ENCODE measurements at regions not wholly inside any gene's neighbourhood (a gene's known extent, or its start where the extent isn't known, plus 50 kb on each side); places are given as distances from the start of the nearest gene placed in this dataset.

DNA sequence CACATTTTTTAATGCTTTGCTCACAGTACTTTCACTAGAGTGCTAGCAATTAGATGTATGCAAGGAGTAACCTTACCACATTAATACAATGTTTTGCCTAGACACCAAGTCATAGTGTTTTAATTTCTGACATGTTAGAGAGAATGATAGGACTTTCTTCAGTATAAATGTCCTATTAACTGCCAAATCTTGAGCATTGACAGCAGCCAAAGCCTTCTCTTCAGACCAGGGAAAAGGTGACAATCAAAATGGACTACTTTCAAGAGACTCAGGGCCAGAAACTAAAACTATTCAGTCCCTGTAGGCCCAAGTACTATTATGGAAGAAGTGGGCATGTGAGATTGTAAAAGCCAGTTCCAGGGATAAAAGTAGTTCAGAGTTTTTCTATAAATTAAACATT is 201.4 kb upstream of the PCDH15 start:
- H3K27ac Mint-ChIP-seq: no peak overlapping the region
- H3K9me3 Mint-ChIP-seq (ENCODE audit: low read depth): peaks cover 19% of the 10 kb centered on the region
- H3K4me1 Mint-ChIP-seq (ENCODE audit: low read depth): no peaks in the 10 kb centered on the region
- no peak overlapping the region for H3K4me3 Mint-ChIP-seq (ENCODE audit: low read depth)
- no peaks in the 10 kb centered on the region for H3K27me3 Mint-ChIP-seq
- no peak for TF ChIP-seq CTCF (IDR thresholded peaks at IDR 0.05; ENCODE audit: unreplicated experiment)
- no peaks in the 10 kb centered on the region for H3K36me3 Mint-ChIP-seq (ENCODE audit: insufficient read depth)
- no peak for DNase-seq (ENCODE audit: low spot score, unreplicated experiment)

DNA sequence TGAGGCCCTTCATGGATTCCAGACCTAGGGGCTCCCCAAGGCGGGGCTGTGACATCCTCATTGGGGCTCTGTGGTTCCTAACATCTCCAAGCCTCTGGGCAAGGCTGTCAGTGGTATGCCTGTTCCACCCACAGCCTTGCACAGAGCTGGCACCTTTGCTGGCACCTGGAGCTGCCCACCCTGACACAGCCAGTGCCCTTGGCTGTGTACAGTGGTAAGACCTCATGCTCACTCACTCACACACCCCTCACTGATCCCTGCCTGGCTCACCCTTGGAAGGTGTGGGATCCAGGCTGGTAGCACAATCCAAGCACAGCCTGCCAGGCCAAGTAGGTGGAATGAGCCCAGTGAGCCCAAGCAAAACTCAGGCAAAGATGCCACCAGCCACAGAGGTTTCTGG is 200.4 kb upstream of the PCDH15 start:
- no peak for DNase-seq (ENCODE audit: low spot score, unreplicated experiment)
- Mint-ChIP-seq H3K4me3 (ENCODE audit: low read depth) (no peak overlapping the region), H3K9me3 (ENCODE audit: low read depth) (peaks cover 19% of the 10 kb centered on the region), H3K36me3 (ENCODE audit: insufficient read depth) (no peaks in the 10 kb centered on the region), H3K4me1 (ENCODE audit: low read depth) (no peaks in the 10 kb centered on the region), H3K27ac (no peak overlapping the region), H3K27me3 (no peaks in the 10 kb centered on the region)
- TF ChIP-seq CTCF (IDR thresholded peaks at IDR 0.05; ENCODE audit: unreplicated experiment): no peak

GRCh38 chr10:54993148-54993547 is 192.1 kb upstream of the PCDH15 start:
- Mint-ChIP-seq H3K4me3 (ENCODE audit: low read depth) (no peak overlapping the region), H3K4me1 (ENCODE audit: low read depth) (no peaks in the 10 kb centered on the region), H3K9me3 (ENCODE audit: low read depth) (peaks cover 11% of the 10 kb centered on the region), H3K36me3 (ENCODE audit: insufficient read depth) (no peaks in the 10 kb centered on the region), H3K27ac (no peak overlapping the region), H3K27me3 (no peaks in the 10 kb centered on the region)
- DNase-seq (ENCODE audit: low spot score, unreplicated experiment): no peak
- TF ChIP-seq CTCF (IDR thresholded peaks at IDR 0.05; ENCODE audit: unreplicated experiment): no peak

- no peak overlapping the region for H3K27ac Mint-ChIP-seq
- H3K9me3 Mint-ChIP-seq (ENCODE audit: low read depth): peaks cover 3% of the 10 kb centered on the region
- H3K36me3 Mint-ChIP-seq (ENCODE audit: insufficient read depth): no peaks in the 10 kb centered on the region
- H3K4me3 Mint-ChIP-seq (ENCODE audit: low read depth): no peak overlapping the region
- no peak for DNase-seq (ENCODE audit: low spot score, unreplicated experiment)
- peak; percentile 68 for TF ChIP-seq CTCF (IDR thresholded peaks at IDR 0.05; ENCODE audit: unreplicated experiment)
- no peaks in the 10 kb centered on the region for H3K27me3 Mint-ChIP-seq
- H3K4me1 Mint-ChIP-seq (ENCODE audit: low read depth): no peaks in the 10 kb centered on the region
Observed at GRCh38 chr10:54985732-54986131, 184.7 kb upstream of the PCDH15 start.

GRCh38 chr10:54983255-54983654 is 182.2 kb upstream of the PCDH15 start:
- Mint-ChIP-seq H3K4me1 (ENCODE audit: low read depth) (no peaks in the 10 kb centered on the region), H3K27ac (no peak overlapping the region), H3K4me3 (ENCODE audit: low read depth) (no peak overlapping the region), H3K9me3 (ENCODE audit: low read depth) (no peaks in the 10 kb centered on the region), H3K27me3 (no peaks in the 10 kb centered on the region), H3K36me3 (ENCODE audit: insufficient read depth) (no peaks in the 10 kb centered on the region)
- no peak for TF ChIP-seq CTCF (IDR thresholded peaks at IDR 0.05; ENCODE audit: unreplicated experiment)
- no peak for DNase-seq (ENCODE audit: low spot score, unreplicated experiment)
